GM19397 (cell line): ENCODE measurements at regions not wholly inside any gene's neighbourhood (a gene's known extent, or its start where the extent isn't known, plus 50 kb on each side); places are given as distances from the start of the nearest gene placed in this dataset.
A peak's percentile ranks its signal among the peaks of the same experiment; 100 is the strongest.
"Not testable (repeated sequence)": the region's sequence is repeated elsewhere in the genome, so short reads cannot be mapped to it uniquely, and the experiment has no call there.

Source experiments
- ATAC-seq: cut with Tn5 transposase; IDR thresholded peaks from one replicate; pipeline ENCODE4 v1.9.1; 2021; ENCODE audit warnings: mild to moderate bottlenecking, moderate library complexity; ENCODE audit not compliant: unreplicated experiment

GRCh38 chrX:5708251-5708650 is 520.4 kb downstream of the NLGN4X start:
- ATAC-seq = no peak

GRCh38 chrX:5702890-5703289 is 525.8 kb downstream of the NLGN4X start:
- no peak for ATAC-seq

GRCh38 chrX:5695971-5696370 is 532.7 kb downstream of the NLGN4X start:
- no peak for ATAC-seq

GRCh38 chrX:5683996-5684395 is 544.7 kb downstream of the NLGN4X start:
- ATAC-seq = no peak

GRCh38 chrX:5681159-5681558 is 547.5 kb downstream of the NLGN4X start:
- no peak for ATAC-seq

- no peak for ATAC-seq
Measured at GRCh38 chrX:5674036-5674435, 554.6 kb downstream of the NLGN4X start.

GRCh38 chrX:5672099-5672498 is 556.6 kb downstream of the NLGN4X start:
- ATAC-seq = no peak

- ATAC-seq = not testable (repeated sequence)
Measured at GRCh38 chrX:5666689-5667088, 562.0 kb downstream of the NLGN4X start.

- no peak for ATAC-seq
Measured at GRCh38 chrX:5656544-5656943, 572.1 kb downstream of the NLGN4X start.

GRCh38 chrX:5650904-5651303 is 577.8 kb downstream of the NLGN4X start:
- ATAC-seq = no peak

- ATAC-seq = no peak
Measured at GRCh38 chrX:5648941-5649568, 579.6 kb downstream of the NLGN4X start.

GRCh38 chrX:5646818-5647217 is 581.8 kb downstream of the NLGN4X start:
- ATAC-seq = peak; percentile 97

- no peak for ATAC-seq
Measured at GRCh38 chrX:5644776-5645175, 583.9 kb downstream of the NLGN4X start.

GRCh38 chrX:5640071-5640470 is 588.6 kb downstream of the NLGN4X start:
- no peak for ATAC-seq

GRCh38 chrX:5638572-5638971 is 590.1 kb downstream of the NLGN4X start:
- ATAC-seq = no peak

GRCh38 chrX:5632887-5633286 is 595.8 kb downstream of the NLGN4X start:
- no peak for ATAC-seq

- ATAC-seq = no peak
Measured at GRCh38 chrX:5632061-5632614, 596.5 kb downstream of the NLGN4X start.

- ATAC-seq = no peak
Measured at GRCh38 chrX:5617666-5618065, 611.0 kb downstream of the NLGN4X start.

- no peak for ATAC-seq
Measured at GRCh38 chrX:5595570-5595969, 633.1 kb downstream of the NLGN4X start.

GRCh38 chrX:5586726-5587125 is 641.9 kb downstream of the NLGN4X start:
- ATAC-seq = no peak

GRCh38 chrX:5575407-5575806 is 653.3 kb downstream of the NLGN4X start:
- no peak for ATAC-seq

GRCh38 chrX:5568934-5569333 is 659.7 kb downstream of the NLGN4X start:
- no peak for ATAC-seq

- ATAC-seq = no peak
Measured at GRCh38 chrX:5559386-5559785, 669.3 kb downstream of the NLGN4X start.
